Activated CD8-positive, alpha-beta memory T cell treated with anti-CD3 and anti-CD28 coated beads, Interleukin-2, amount 50 U/mL, for 1 hour (primary cell): ENCODE measurements at regions not wholly inside any gene's neighbourhood (a gene's known extent, or its start where the extent isn't known, plus 50 kb on each side); places are given as distances from the start of the nearest gene placed in this dataset.

ENCODE experiments used
- DNase-seq: peaks from one replicate; pipeline ENCODE4 v3.0.0-alpha.2; 2020; ENCODE audit errors: extremely low read depth

DNA sequence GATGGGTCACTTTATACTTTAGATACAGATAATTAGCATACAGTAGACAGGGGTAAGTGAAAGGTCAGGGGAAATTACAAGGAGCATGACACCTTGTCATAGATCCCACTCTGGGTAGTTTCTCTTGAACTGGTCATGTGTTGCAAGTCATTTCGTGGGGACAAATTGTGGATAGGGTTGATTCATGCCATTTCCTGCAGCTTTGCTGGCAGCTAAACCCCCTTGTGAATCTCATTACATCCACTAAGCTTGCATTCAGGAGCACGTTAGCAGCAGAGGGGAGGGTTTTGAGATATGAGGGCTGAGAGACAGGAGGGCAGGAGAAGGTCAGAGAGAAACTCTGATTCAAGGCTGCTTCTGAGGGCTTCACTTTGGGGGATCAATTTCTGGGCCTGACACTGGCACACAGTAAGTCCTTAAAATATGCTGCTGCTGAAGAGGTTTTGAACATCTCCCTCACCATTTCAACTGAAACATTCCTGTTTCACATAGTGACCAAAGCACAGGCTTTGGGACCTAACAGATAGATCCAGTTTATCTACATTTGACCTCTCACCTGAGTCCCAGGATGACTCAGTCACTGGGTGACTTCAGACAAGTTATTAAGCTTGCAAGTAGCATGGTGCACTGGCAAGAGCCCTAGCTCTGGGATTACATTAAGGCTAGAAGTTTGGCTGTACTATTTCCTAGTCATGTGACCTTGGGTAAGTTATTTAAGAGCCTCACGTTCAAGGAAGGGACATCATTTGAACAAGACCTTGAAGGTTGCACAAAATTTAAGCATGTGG is 206.0 kb upstream of the USP24 start:
- no peak for DNase-seq

DNA sequence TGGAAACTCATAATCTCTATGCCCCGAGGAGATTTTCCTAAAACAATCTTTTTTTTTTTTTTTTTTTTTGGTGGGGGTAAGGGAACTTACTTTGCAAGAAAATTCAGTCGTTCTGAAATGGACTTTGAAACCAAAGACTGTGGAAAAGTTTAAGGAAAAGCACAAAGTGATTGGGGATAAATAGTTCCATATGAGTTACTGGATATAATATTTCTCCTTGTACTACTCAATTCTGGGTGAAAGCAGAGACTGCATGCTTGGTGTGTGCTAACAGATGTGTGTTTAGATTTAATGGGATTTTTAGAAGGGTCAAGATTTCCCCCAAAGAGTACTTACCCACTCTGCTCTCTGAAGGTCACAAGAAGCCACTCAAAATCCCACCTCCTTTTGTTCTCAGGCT is 204.9 kb upstream of the USP24 start:
- DNase-seq: no peak

DNA sequence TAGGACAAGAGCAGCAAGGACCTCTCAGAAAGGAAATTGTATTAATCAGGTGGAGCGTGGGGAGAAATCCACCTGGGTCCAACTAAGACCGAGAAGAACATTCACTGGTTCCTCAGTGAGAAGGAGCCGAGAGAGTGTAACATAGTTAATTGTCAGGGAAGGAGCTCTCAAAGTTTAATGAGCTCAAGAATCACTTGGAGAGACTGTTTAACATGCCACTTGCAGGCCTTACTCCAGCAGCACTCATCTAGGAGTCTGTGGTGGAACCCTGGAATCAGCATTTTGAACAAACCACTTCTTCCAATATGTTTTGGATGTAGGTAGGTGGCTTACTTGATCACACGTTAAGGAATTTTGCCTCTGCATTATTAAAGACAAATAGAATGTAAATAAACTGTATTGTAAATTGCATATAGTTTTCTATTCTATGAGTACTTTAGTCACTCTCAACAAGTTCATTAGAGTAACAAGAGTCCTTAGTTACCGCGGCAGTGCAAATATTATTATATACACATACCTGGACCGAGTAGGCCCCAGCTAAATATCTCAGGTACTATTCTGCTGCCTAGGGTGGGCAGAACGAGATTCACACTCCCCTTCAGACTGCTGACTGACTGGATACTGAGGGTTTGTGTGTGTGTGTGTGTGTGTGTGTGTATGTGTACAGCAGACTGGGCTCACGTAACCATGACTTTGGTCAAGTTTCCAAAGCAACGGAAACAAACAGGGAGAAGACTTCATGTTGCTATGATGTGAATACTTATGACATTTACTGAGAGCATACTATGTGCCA is 203.2 kb upstream of the USP24 start:
- DNase-seq: no peak

DNA sequence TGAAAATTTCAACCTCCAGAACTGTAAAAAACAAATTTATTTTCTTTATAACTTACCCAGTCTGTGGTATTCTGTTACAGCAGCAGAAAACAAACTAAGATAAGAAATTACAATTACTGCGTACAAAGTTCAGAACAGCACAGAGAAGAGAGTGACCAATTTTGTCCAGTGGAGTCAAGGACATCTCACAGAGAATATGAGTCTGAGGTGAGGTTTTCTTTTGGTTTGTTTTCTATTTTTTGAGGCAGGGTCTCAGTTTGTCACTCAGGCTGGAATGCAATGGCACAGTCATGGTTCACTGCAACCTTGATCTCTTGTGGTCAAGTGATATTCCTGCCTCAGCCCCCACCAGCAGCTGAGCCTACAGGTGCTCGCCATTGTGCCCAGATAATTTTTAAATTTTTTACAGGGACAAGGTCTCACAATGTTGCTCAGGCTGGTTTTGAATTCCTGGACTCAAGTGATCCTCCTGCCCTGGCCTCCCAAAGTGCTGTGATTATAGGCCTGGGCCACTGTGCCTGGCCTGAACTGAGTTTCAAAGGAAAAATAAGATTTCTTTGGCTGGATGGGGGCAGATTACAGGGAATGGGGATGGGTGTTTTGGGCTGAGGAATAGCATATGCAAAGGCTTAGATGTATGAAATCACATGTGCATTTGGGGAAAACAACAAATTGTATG is 201.1 kb upstream of the USP24 start:
- DNase-seq: no peak

DNA sequence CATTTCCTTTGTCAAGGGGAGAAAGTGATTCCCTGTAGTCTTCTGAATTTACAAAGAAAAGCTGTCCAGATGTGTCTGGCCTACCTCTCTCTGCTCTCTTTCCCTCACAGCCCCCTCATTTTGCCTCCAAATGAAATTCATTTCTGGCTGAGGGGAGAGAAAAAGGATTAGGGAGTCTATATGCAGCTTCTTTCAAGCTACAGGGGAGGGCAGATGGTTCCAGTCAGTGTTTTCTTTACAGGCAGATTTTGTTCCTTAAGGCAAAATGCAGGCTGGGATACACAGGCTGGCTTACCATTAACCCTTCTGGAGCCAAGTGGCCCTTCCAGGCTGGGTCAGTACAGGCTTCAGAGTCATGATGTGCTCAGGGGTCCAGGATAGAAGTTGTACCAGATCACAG is 198.1 kb upstream of the USP24 start:
- no peak for DNase-seq

DNA sequence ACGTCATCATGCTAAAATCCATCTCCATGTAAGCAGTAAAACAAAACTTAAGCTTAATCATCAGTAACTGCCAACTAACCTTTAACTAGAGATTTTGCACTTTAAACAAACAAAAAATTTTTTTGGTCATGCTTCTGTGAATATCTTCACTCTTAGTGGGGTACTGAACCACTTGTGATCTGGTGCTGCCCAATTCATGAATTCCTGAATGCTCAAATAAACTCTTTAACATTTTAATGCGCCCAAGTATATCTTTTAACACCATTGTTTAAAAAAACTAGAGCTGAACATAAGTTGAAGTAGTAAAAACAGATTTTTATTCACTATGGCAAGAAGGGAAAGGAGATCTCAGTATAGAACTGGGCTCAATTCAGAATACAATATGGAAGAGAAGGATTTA is 196.9 kb upstream of the USP24 start:
- DNase-seq: no peak

DNA sequence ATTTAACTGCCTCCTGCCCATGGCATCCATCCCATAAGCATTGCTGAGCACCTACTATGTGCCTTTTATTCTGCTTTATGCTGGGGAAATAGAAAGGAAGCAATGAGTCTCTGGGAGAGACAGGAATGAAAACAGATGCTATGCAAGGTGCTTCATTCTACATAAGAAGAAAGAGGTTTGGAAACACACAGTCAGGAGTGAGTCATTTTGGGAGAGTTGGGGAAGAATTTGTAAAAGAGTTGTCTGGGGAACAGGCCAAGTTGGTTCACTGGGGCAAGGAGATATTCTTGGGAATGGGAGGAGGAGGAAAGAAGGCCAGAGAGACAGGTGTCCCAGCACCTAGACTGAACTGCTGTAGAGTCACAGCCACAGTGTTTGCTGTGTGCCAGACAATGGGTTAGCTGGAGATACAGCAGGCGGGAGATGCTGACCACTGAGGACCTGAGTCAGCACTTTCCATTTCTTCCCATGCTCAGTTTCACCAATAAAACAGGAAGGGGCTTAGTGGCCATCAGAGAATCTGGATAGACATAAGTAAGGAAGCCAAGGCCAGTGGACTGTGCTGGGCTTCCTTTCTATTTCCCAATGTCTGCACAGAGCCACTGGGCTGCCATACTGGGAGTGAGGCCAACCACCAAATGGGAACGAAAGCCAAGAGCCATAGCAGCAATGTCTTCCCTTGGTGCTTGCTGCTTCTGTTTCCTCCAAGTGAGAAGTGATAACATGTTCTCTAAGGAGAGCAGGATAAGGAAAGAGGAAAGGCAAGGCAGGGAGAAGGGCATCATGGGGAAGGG is 187.7 kb upstream of the USP24 start:
- DNase-seq: no peak

DNA sequence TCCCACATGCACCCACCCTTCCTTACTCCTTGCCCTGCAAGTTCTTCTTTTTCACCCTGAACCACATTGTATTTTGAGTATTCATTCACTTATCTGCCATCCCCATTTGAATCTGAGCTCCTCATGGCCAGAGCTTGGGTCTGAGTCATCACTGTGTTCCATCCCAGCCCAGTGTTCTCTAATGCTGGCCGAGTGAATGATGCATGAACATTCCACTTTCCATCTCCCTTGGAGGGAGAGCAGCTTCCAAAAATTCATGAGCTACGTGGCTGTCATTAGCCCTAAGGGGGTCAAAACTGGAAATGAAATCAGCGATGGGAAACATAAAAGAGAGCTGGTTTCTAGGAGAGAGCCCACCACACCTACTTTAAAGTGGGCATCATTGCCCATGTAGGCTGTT is 187.0 kb upstream of the USP24 start:
- no peak for DNase-seq

DNA sequence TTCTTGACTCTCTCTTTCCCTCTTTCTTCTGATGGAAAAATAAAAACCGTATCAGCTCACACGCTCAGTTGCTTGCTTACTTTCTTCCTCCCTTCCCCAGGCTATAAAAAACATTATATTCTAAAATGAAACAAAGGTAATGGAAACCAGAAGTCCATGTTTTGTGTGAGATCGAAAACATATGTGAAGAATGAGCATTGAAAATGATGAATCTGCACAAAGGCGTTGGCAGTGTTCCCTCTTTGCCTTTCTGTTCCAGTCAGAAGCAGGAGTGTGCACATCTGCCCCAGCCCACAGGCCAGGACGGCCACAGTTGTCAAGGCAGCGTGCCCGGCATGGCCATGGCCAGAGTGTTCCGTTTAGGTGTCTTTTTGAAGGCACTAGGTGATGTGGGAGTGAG is 185.3 kb upstream of the USP24 start:
- DNase-seq: no peak

DNA sequence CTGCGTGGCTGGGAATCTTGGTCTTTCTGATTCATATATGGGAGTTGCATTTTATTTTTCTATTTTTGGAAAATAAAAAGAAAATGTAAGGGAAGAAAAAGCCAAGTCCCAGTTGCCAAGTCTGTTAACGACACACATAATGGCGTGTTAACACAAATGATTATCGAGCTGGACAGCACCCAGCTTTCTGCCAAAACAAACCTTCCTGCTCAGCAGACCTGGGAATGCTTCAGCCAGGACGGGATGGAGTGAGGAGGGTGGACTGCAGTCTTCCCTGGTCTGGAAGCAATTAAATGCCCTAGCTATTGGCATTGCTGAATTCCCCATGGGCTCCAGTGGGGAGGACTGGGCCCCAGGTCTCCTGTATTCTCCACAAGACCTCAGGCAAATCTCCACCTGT is 184.2 kb upstream of the USP24 start:
- no peak for DNase-seq

DNA sequence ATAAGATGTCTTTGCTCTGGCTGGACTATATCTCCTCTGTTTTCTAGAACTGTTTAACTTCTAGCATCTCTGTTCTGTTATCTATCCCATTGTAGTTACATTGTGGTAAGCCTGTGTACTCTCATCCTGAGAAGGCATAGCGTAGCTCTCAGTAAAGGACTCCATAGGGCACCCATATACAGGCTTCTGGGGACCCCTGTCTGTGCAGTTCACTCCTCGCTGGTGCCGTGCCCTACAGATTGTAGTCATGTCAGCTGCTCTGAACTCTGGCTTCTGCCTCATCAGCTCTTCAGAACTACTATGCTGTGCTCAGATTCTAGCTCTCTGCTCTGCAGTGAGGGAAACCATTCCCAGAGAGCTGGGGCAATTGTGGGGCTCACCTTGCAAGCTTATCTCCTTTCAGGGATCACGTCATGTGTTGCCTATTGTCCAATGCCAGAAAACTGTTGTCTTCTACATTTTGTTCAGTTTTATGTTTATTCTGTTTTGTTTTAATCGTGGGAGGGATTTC is 181.3 kb upstream of the USP24 start:
- DNase-seq: no peak

DNA sequence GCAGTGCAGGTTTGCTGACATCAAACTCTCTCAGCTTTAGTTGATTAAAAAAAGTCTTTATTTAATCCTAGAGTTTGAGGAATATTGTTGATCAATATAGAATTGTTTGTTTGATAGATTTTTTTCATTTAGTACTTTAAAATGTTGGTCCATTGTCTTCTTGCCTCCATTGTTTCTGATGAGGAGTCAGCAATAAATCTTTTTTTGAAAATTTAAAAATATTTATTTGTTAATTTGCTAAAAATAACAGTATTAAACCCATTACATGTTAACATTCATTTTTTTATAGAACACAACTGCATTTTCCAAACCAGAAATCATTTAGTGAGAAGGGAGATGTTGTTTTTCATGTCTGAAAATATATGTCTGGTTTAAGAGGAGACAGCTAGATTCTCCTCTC is 173.8 kb upstream of the USP24 start:
- DNase-seq: no peak

DNA sequence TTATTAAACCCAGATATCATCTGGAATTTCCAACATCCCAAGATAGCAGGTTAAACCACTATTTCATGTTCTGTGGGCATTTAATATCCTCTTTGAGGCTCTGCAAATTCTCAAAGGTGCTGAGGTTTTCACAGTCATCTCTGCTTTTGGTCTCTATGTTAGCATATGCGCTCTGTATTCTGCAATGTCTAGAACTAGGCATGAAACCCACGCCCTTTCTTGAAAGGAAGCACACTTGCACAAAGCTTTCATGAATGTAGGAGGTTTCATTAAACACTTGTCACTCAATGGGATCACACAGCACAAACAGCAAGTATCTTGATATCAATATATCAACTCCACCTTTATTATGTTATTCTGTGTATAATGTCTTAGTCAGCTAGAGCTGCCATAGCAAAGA is 172.0 kb upstream of the USP24 start:
- DNase-seq: no peak

DNA sequence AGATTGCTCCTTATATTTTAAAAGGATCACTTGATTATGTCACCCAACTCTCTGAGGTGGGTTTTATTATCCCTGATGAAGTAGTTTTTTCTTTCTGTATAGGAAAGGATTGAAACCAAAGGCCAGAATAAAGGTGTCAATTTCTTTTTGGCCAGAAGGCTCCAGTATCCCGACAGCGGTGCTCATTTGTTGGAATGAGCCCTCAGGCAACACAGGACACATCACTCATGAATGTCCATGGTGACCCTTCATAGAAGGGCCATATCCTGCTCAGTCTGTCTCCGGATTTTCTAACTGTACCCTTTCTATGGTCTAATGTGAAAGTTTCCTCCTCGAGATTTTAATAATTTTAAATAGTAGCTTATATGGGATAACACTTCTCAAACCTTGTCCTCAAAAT is 171.3 kb upstream of the USP24 start:
- no peak for DNase-seq

DNA sequence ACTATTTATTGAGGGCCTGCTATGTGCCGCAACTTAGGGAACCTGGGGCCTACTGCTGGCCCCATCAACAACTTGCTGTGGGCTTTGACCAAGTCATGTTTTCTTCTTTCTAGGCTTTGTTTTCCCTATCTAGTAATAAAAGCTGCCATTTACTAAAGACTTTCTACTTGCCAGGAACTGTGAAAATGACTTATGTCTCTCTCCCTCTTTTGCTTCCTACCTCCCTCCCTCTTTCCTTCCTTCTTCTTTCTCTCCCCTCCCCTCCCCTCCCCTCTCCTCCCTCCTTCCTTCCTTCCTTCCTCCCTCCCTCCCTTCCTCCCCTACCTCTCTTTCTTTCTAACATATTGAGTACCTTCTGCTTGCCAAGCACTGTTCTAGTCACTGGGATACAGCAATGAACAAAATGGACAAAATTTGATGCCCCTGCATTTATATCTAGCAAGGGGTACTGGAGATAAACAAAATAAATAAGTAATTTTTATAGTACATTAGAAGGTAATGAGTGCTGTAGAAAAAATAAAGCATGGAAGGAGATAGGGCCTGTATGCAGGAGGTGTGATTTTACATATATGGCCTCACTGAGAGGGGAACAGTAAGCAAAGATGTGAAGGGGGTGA is 170.3 kb upstream of the USP24 start:
- DNase-seq: no peak

DNA sequence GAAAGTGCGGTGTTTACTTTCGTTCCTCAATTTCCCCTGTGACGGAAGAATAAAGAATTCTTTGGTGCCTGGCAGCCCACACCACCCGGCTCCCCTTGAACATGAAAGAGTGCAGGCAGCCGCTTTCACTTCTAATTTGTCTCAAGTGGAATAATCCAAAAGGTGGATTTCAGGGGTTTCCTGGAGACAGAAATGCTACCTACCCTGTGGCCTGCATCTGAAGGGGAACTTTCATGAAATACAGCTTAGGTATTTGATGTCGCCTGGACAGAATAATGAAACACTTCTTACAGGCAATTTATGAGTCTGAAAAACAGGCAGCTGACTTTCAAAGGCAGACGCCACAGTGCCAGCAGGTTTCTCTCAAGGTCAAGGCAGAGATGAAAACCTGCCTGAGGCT is 169.5 kb upstream of the USP24 start:
- DNase-seq: no peak

DNA sequence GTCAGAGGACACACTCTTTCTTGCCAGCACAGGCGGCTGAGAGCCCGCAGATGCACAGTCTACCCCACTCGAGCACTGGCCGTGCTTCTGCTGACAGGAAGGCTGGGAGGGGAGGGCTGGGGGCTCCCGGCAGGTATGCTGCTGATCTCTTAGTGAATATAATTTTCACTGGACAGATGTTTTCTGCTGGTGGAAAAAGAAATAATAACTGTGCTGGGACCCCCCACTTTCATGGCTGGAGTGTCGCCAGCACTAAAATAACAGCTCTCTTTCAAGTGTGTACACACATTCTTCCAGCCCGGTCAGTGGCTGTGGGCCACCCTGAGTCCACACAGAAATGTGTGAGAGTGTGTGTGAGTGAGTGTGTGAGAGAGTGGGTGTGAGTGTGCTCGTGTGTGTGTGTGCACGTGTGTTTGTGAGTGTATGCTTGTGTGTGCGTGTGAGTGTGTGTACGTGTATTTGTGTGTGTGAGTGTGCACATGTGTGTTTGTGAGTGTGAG is 167.7 kb upstream of the USP24 start:
- DNase-seq: no peak

DNA sequence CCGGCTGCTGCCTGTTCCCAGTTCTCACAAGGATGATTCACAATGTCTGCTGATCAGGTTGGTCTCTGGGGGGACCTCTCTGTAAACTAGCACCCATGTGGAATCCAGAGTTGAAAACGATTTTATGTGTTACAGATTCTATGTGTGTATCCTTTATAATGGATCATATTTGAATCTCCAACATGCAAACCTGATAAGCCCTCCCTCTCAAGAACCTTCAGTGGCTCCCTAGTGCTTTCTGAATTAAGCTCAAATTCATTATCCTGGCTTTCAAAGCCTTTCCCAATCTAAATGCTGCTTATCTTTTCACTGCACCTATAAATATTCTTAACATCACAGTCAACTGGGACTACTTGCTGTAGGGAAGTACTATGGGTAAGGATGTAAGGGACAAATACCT is 166.8 kb upstream of the USP24 start:
- no peak for DNase-seq

DNA sequence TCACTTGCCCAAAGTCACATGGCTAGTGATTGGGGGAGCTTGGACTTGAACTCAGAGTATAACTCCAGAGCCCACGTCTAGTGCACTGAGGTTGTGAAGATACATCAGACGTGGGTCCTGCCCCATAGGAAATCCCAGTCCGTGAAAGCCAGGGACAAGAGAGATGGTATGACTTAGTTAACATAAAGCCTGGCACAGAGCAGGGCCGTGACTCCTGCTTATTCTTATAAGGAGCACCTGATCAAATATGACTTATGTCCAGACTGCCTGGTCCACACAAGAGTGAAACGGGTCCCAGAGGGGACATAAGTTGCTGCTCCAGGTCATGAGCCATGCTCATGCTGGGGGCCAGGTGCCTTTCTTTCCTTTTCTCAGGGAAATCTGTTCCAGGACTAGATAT is 166.3 kb upstream of the USP24 start:
- DNase-seq: no peak

DNA sequence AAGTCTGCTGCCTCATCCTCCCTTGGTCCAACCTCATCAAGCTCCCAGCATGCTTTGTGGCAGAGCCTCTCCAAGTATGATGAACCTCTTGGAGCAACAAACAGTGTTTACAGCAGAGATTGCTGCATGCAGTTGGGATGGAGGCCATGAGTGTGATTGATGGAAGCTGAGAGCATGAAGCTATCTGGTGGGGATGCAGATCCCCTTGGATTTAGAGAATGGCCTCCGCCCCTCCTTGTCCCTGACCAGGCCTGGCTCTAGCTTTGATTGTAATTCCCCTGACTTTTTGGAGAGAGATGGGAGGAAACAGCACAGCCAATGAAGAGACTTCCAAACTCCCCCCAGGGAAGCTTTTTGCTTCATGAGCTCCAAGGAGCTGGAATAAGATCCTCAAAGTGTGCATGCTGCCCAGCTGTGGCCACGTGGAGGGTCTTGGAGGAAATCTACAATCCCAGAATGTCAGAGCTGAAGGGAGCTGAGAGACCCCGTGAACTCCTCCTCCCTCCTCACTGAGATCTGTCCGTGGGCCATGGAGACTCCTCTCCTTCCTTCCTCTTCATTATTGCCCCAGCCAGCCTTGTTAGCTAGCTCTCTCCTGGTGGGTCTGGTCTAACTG is 165.3 kb upstream of the USP24 start:
- no peak for DNase-seq

DNA sequence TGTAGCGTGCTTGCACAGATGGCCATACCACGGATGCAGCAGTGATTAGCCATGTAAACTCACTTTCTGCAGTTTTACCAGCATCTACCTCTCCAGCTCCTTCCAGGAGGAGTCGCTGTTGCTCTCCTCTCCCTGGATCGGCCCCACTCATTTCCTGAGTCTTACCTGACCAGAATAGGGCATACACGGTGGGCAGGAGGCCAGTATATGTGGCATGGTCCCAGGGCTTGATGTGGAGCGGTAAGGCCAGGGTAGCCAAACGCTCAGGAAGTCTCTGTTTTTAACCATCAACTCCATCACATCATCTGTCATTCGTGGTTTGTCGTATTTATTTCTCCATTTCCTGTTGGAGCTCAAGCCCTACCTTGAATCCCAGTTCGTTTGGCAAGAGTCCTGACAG is 163.4 kb upstream of the USP24 start:
- DNase-seq: no peak
